ENCODE measurements at regions not wholly inside any gene's neighbourhood (a gene's known extent, or its start where the extent isn't known, plus 50 kb on each side); places are given as distances from the start of the nearest gene placed in this dataset.

DNA sequence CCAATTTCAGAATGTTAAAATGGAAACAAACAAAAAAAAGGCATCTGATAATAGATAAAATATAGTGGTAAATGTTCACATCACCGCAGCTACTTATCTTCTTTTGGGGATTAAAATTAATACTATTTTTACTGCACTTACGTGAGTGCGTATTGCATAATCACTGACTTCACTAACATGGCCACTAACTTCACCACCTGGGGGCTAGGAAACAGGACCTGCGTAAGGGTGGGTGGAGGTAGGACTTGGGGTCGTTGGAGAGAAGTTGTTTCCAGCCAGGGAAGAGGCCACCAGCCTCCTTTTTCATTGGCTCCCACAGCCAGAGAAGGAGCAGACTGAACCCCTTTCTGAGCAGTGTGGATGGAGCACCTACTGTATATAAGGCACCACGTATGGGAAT, 166.4 kb downstream of the SALL1 start:
- no peak for DNase-seq (ENCODE audit: extremely low read depth, low read depth)
- TF ChIP-seq, protein P1, sequence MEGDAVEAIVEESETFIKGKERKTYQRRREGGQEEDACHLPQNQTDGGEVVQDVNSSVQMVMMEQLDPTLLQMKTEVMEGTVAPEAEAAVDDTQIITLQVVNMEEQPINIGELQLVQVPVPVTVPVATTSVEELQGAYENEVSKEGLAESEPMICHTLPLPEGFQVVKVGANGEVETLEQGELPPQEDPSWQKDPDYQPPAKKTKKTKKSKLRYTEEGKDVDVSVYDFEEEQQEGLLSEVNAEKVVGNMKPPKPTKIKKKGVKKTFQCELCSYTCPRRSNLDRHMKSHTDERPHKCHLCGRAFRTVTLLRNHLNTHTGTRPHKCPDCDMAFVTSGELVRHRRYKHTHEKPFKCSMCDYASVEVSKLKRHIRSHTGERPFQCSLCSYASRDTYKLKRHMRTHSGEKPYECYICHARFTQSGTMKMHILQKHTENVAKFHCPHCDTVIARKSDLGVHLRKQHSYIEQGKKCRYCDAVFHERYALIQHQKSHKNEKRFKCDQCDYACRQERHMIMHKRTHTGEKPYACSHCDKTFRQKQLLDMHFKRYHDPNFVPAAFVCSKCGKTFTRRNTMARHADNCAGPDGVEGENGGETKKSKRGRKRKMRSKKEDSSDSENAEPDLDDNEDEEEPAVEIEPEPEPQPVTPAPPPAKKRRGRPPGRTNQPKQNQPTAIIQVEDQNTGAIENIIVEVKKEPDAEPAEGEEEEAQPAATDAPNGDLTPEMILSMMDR (IDR thresholded peaks at IDR 0.05; ENCODE audit: low read depth, low read length, missing control alignments): no peak

DNA sequence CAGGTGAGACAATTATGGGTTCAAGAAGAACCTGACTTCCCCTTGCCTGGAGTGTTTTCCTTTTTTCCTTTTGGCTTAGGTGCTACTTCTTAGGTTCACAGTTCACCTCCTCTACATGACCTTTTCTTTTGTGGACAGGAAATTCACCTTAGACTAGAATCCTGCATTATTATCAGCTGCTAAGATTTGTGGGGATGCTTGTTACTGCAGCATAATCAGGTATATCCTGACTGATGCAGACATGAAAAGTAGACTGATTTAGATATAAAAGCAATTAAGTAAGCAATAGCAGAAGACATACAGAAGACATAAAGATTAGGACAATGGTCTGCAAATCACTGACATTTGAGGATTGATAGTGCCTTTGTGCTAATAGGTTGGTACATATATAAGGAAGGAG, 168.3 kb downstream of the SALL1 start:
- DNase-seq (ENCODE audit: extremely low read depth, low read depth): no peak
- TF ChIP-seq, protein P1 (IDR thresholded peaks at IDR 0.05; ENCODE audit: low read depth, low read length, missing control alignments): no peak
- no peak overlapping the region for H3K4me3 ChIP-seq (replicated peaks; ENCODE audit: low read depth, low read length)

More for the DNA sequence above, 166.4 kb downstream of the SALL1 start:
- H3K4me3 ChIP-seq (replicated peaks; ENCODE audit: low read depth, low read length): no peak overlapping the region

DNA sequence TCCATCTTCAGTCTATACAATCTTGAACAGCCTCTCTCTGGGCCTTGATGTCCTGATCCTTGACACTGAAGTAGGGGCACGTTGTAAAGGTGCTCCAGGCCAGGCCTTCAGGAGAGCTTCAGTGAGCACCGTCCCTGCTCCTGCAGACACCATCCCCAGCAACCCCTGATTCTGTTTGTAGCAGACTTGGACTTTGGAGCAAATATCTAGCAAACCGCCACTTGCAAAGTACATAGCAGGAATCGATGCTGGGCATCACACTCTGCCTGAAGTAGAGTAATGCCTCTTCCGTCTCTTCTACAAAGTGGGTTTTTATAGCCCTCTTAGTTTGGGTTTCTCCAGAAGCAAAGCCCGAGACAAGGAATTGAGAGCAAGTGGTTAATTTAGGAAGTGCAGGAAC, 169.1 kb downstream of the SALL1 start:
- H3K4me3 ChIP-seq (replicated peaks; ENCODE audit: low read depth, low read length): no peak overlapping the region
- DNase-seq (ENCODE audit: extremely low read depth, low read depth): no peak
- TF ChIP-seq, protein P1 (IDR thresholded peaks at IDR 0.05; ENCODE audit: low read depth, low read length, missing control alignments): no peak

DNA sequence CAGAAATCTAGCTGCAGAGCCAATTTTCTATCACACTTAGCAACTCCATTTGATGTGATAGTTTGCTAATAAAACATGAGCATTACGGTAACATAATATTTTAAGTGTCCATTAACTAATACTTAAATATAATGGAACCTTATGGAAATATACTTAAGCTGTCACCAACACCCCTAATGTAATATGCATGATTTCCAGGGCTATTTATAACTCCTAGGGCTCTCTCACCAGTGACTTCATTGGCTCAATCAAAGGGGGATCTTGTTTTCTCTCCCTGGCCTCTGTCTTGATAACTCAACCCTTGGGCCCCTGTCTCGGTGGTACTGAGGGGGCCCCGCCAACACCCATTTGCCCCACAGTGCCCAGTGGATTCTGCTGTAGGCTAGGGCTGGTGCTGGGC, 170.4 kb downstream of the SALL1 start:
- TF ChIP-seq, protein P1 (IDR thresholded peaks at IDR 0.05; ENCODE audit: low read depth, low read length, missing control alignments): no peak
- DNase-seq (ENCODE audit: extremely low read depth, low read depth): no peak
- H3K4me3 ChIP-seq (replicated peaks; ENCODE audit: low read depth, low read length): no peak overlapping the region

DNA sequence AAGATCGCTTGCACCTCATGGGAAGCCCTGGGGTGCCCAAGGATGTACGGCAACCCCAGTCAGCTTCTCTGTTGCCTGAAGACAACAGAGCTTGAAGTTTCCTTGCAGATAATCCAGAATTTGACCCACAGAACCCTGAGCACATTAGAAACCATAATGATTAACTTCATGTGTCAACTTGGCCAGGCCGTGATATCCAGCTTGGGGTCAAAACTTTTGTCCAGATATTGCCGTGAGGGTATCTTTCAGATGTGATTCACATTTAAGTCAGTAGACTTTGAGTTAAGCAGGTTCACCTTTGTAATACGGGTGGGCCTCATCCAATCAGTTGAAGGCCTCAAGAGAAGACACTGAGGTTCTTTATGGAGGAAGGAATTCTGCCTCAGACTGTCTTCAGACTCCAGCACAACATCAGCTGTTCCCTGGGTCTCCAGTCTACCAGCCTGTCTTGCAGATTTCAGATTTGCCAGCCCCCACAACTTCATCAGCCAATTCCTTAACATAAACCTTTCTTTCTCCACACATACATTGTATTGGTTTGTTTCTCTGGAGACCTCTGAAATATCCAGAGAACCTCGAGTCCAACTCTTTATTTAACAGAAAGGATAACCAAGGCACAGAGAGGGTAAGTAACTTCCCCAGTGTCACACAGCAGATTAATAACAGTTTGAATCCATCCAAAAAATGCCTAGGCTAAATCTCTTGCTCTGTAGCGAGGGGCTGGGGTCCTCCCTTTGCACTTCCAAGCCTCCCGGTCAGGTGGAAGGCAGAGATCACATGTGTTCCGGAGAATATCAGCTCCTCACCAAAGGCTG, 171.1 kb downstream of the SALL1 start:
- no peak overlapping the region for H3K4me3 ChIP-seq (replicated peaks; ENCODE audit: low read depth, low read length)
- TF ChIP-seq, protein P1 (IDR thresholded peaks at IDR 0.05; ENCODE audit: low read depth, low read length, missing control alignments): no peak
- no peak for DNase-seq (ENCODE audit: extremely low read depth, low read depth)

DNA sequence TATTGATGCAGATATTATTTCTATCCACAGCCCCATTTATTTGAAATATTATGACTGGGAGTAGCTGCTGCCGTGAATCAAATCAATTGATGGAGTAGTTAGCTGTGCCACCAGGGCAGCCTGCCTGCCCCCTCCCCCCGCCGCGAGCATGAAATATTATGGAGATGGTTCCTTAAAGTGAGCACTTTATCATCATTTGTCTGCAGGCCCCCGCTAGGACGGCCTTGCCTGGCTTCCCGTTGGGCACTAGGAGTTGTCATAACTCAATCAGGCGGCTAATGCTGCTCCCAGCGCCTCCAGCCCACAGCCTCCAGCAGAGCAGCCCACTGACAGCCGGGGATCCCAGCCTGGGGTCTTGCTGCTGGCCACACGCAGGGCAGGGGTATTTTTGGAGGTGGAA, 173.9 kb downstream of the SALL1 start:
- TF ChIP-seq, protein P1 (IDR thresholded peaks at IDR 0.05; ENCODE audit: low read depth, low read length, missing control alignments): no peak
- DNase-seq (ENCODE audit: extremely low read depth, low read depth): no peak
- H3K4me3 ChIP-seq (replicated peaks; ENCODE audit: low read depth, low read length): no peak overlapping the region
